GM12891 (cell line): ENCODE measurements at regions not wholly inside any gene's neighbourhood (a gene's known extent, or its start where the extent isn't known, plus 50 kb on each side); places are given as distances from the start of the nearest gene placed in this dataset.

Experiments
- POLR2A ChIP-seq: IDR thresholded peaks from 2 replicates; pipeline ENCODE4 v1.6.1; 2011; ENCODE audit warnings: low read depth, low read length, control low read depth
- POLR2AphosphoS5 ChIP-seq: IDR thresholded peaks from 2 replicates; pipeline ENCODE4 v1.6.1; 2011; ENCODE audit warnings: low read depth, low read length, control low read depth
- TAF1 ChIP-seq: IDR thresholded peaks from 2 replicates; pipeline ENCODE4 v1.6.1; 2011; ENCODE audit warnings: low read depth, low read length, control low read depth

DNA sequence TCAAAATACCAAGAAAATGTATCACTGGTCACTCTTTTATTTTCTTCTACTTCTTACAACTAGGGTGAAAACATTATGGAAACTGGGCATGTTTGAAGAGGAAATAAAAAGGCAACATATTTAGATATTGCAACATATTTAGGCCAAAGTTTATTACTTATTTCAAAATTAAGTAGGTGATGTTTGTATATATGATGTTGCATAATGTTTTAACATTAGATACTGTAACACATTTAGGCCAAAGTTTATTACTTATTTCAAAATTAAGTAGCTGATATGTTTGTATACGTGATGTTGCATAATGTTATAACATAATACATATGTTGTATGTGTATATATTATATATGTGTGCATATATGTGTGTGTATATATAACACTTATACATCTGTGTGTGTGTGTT is 451.3 kb downstream of the LIG4 start:
- TF ChIP-seq POLR2A: no peak
- no peak for TF ChIP-seq POLR2AphosphoS5
- TF ChIP-seq TAF1: no peak
